ENCODE measurements at regions not wholly inside any gene's neighbourhood (a gene's known extent, or its start where the extent isn't known, plus 50 kb on each side); places are given as distances from the start of the nearest gene placed in this dataset.

- TF ChIP-seq, protein P1, sequence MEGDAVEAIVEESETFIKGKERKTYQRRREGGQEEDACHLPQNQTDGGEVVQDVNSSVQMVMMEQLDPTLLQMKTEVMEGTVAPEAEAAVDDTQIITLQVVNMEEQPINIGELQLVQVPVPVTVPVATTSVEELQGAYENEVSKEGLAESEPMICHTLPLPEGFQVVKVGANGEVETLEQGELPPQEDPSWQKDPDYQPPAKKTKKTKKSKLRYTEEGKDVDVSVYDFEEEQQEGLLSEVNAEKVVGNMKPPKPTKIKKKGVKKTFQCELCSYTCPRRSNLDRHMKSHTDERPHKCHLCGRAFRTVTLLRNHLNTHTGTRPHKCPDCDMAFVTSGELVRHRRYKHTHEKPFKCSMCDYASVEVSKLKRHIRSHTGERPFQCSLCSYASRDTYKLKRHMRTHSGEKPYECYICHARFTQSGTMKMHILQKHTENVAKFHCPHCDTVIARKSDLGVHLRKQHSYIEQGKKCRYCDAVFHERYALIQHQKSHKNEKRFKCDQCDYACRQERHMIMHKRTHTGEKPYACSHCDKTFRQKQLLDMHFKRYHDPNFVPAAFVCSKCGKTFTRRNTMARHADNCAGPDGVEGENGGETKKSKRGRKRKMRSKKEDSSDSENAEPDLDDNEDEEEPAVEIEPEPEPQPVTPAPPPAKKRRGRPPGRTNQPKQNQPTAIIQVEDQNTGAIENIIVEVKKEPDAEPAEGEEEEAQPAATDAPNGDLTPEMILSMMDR (IDR thresholded peaks at IDR 0.05) = no peak
- no peaks in the 10 kb centered on the region for H3K36me3 ChIP-seq
These were observed 105.0 kb upstream of the MON1B start for GRCh38 chr16:77085981-77086380.

GRCh38 chr16:77090062-77090461 is 100.9 kb upstream of the MON1B start:
- no peak overlapping the region for H3K27ac ChIP-seq
- H3K36me3 ChIP-seq = no peaks in the 10 kb centered on the region
- TF ChIP-seq, protein P1 (IDR thresholded peaks at IDR 0.05) = no peak
- no peak overlapping the region for H3K4me3 ChIP-seq (ENCODE audit: low read depth in 1 of 2, low read length in 1 of 2)
- no peaks in the 10 kb centered on the region for H3K27me3 ChIP-seq
- no peaks in the 10 kb centered on the region for H3K4me1 ChIP-seq (ENCODE audit: control insufficient read depth in 1 of 2, insufficient read depth in 1 of 2, low read depth in 1 of 2, low read length in 1 of 2)
- H3K9me3 ChIP-seq = no peaks in the 10 kb centered on the region

More at GRCh38 chr16:77085981-77086380, 105.0 kb upstream of the MON1B start:
- H3K9me3 ChIP-seq = no peaks in the 10 kb centered on the region
- H3K4me1 ChIP-seq (ENCODE audit: control insufficient read depth in 1 of 2, insufficient read depth in 1 of 2, low read depth in 1 of 2, low read length in 1 of 2) = no peaks in the 10 kb centered on the region
- H3K27me3 ChIP-seq = no peaks in the 10 kb centered on the region
- no peak overlapping the region for H3K4me3 ChIP-seq (ENCODE audit: low read depth in 1 of 2, low read length in 1 of 2)
- no peak overlapping the region for H3K27ac ChIP-seq

GRCh38 chr16:77093309-77093708 is 97.7 kb upstream of the MON1B start:
- no peak overlapping the region for H3K4me3 ChIP-seq (ENCODE audit: low read depth in 1 of 2, low read length in 1 of 2)
- no peak overlapping the region for H3K27ac ChIP-seq
- no peaks in the 10 kb centered on the region for H3K9me3 ChIP-seq
- no peaks in the 10 kb centered on the region for H3K4me1 ChIP-seq (ENCODE audit: control insufficient read depth in 1 of 2, insufficient read depth in 1 of 2, low read depth in 1 of 2, low read length in 1 of 2)
- no peaks in the 10 kb centered on the region for H3K27me3 ChIP-seq
- TF ChIP-seq, protein P1 (IDR thresholded peaks at IDR 0.05) = no peak
- no peaks in the 10 kb centered on the region for H3K36me3 ChIP-seq

DNA sequence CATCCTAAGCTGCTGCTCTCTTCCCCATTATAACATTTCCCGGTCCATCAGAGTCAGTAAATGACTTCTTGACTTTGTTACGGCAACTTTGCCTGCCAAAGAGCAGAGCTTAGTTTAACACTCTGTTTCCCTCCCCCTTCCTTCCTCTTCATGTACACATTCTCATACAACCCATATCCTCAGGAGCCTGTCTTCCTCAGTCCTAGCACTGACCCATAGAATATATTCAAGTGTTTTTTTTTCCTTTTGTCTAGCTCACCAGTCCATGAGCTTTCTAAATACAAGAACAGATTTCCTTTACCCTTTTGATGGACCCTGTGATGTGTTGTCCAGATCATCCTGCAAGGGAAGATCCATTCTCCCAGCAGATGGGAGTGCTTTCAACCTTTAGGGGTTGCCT is 97.0 kb upstream of the MON1B start:
- TF ChIP-seq, protein P1 (IDR thresholded peaks at IDR 0.05) = no peak
- H3K9me3 ChIP-seq = no peaks in the 10 kb centered on the region
- H3K27ac ChIP-seq = no peak overlapping the region
- no peaks in the 10 kb centered on the region for H3K36me3 ChIP-seq
- H3K4me3 ChIP-seq (ENCODE audit: low read depth in 1 of 2, low read length in 1 of 2) = no peak overlapping the region
- no peaks in the 10 kb centered on the region for H3K27me3 ChIP-seq
- H3K4me1 ChIP-seq (ENCODE audit: control insufficient read depth in 1 of 2, insufficient read depth in 1 of 2, low read depth in 1 of 2, low read length in 1 of 2) = no peaks in the 10 kb centered on the region

- Histone ChIP-seq H3K4me1 (ENCODE audit: control insufficient read depth in 1 of 2, insufficient read depth in 1 of 2, low read depth in 1 of 2, low read length in 1 of 2) (peaks cover 0 to 12% of the 10 kb centered on the region in 2 experiments), H3K4me3 (ENCODE audit: low read depth in 1 of 2, low read length in 1 of 2) (no peak overlapping the region), H3K27ac (no peak overlapping the region), H3K36me3 (no peaks in the 10 kb centered on the region), H3K27me3 (no peaks in the 10 kb centered on the region), H3K9me3 (no peaks in the 10 kb centered on the region)
- TF ChIP-seq, protein P1 (IDR thresholded peaks at IDR 0.05) = no peak
These were observed 79.9 kb upstream of the MON1B start for GRCh38 chr16:77111056-77111565.

DNA sequence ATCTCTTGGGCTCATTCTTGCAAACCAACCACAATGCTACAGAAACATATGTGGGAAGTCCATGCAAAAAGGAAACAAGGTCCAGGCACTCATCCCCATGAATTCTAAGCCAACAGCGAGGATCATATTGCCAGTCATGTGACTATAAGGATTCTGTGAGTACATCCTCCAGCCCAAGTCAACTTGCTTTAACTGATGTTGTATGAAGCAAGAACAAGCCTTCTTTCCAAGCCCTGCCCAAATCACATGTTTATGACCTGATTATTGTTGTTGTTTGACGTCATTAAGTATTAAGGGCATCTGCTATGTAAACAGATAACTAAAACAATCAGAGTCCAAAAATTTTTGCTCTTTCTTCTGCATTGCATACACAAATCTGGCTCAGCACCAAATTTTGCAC is 78.2 kb upstream of the MON1B start:
- Histone ChIP-seq H3K4me1 (ENCODE audit: control insufficient read depth in 1 of 2, insufficient read depth in 1 of 2, low read depth in 1 of 2, low read length in 1 of 2) (peaks cover 0 to 12% of the 10 kb centered on the region in 2 experiments), H3K36me3 (no peaks in the 10 kb centered on the region), H3K9me3 (no peaks in the 10 kb centered on the region), H3K27me3 (no peaks in the 10 kb centered on the region), H3K27ac (no peak overlapping the region), H3K4me3 (ENCODE audit: low read depth in 1 of 2, low read length in 1 of 2) (no peak overlapping the region)
- TF ChIP-seq, protein P1 (IDR thresholded peaks at IDR 0.05) = no peak

All from neutrophil (primary cell).